RWPE2 (cell line): ENCODE measurements at regions not wholly inside any gene's neighbourhood (a gene's known extent, or its start where the extent isn't known, plus 50 kb on each side); places are given as distances from the start of the nearest gene placed in this dataset.

Source experiments
- ATAC-seq: fragments of 200-7000 bp; cut with Tn5 transposase; 3 replicates; pipeline ENCODE4 v1.9.1; 2021; ENCODE audit warnings: low read depth
- DNase-seq: peaks from one replicate; pipeline ENCODE4 v3.0.0-alpha.2; 2020; ENCODE audit warnings: low spot score
- H3K27ac ChIP-seq: fragments of 450-650 bp; 2 replicates; pipeline ENCODE4 v1.5.1; 2017; ENCODE audit warnings: mild to moderate bottlenecking; ENCODE audit not compliant: poor library complexity, severe bottlenecking
- H3K27me3 ChIP-seq: fragments of 250-450 bp; sonication (Bioruptor Pico); 2 replicates; pipeline ENCODE4 v1.5.1; 2021; ENCODE audit warnings: mild to moderate bottlenecking, moderate library complexity; ENCODE audit not compliant: insufficient read depth, poor library complexity, severe bottlenecking
- H3K36me3 ChIP-seq: fragments of 250-450 bp; sonication (Bioruptor Pico); 2 replicates; pipeline ENCODE4 v1.5.1; 2020; ENCODE audit warnings: low read depth, mild to moderate bottlenecking, moderate library complexity
- H3K4me1 ChIP-seq: fragments of 250-450 bp; sonication (Bioruptor Pico); 2 replicates; pipeline ENCODE4 v1.5.1; 2021; ENCODE audit warnings: mild to moderate bottlenecking, moderate library complexity; ENCODE audit not compliant: insufficient read depth, poor library complexity, severe bottlenecking
- H3K4me3 ChIP-seq: fragments of 250-450 bp; sonication (Bioruptor Pico); 2 replicates; pipeline ENCODE4 v1.5.1; 2021; ENCODE audit warnings: mild to moderate bottlenecking, moderate library complexity; ENCODE audit not compliant: severe bottlenecking
- H3K9me3 ChIP-seq: fragments of 250-450 bp; sonication (Bioruptor Pico); 2 replicates; pipeline ENCODE4 v1.5.1; 2021; ENCODE audit warnings: mild to moderate bottlenecking, moderate library complexity; ENCODE audit not compliant: severe bottlenecking
- CTCF ChIP-seq: fragments of 450-650 bp; IDR thresholded peaks from one replicate; pipeline ENCODE4 v1.5.1; 2017; ENCODE audit warnings: mild to moderate bottlenecking, moderate library complexity; ENCODE audit not compliant: poor library complexity, severe bottlenecking

DNA sequence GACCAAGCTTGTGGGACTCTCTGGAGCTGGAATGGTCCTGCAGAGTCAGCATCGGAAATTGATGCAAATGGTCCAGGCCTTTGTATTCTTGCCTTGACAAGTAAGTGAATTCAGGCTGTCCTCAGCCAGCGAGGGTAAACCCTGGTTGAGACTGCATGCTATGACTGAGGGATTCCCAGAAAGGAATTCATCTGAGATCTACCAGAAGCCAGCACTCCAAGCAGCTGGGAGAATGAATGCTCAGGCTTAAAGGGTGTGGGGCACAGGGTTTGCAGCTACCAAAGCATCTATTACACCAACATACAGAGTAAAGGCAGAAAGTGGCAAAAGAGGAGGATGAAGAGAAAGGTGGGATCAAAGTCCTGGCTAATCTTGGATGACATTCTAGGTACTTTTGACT lies 257.0 kb upstream of the LYPLAL1 start:
- H3K4me3 ChIP-seq: no peak overlapping the region
- no peak for DNase-seq
- no peaks in the 10 kb centered on the region for H3K27me3 ChIP-seq
- ATAC-seq: no peak
- no peaks in the 10 kb centered on the region for H3K36me3 ChIP-seq
- no peaks in the 10 kb centered on the region for H3K4me1 ChIP-seq
- no peak for TF ChIP-seq CTCF
- H3K27ac ChIP-seq: no peak overlapping the region
- no peaks in the 10 kb centered on the region for H3K9me3 ChIP-seq

GRCh38 chr1:218917656-218918055 lies 256.0 kb upstream of the LYPLAL1 start:
- Histone ChIP-seq H3K27me3 (no peaks in the 10 kb centered on the region), H3K27ac (no peak overlapping the region), H3K4me1 (no peaks in the 10 kb centered on the region), H3K4me3 (no peak overlapping the region), H3K9me3 (no peaks in the 10 kb centered on the region), H3K36me3 (no peaks in the 10 kb centered on the region)
- DNase-seq: no peak
- no peak for TF ChIP-seq CTCF
- ATAC-seq: no peak

DNA sequence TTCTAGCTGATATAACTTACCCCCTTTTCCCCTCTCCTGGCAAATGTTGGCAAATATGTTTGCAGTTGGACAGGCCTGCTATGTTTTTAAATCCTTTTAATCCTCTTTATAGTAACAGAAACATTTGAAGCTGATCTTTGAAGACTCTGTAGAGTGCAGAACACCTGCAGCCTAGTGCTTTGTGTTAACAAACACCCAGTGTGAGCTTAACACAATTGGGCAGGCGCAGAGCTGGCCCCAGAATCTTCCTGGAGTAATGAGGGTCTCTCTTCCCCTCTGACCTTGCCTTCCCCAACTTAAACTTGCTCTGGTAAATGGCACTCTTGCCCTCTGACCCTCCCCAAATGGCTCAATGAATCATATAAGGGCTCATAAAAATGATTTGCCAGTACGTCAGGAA lies 247.9 kb upstream of the LYPLAL1 start:
- Histone ChIP-seq H3K36me3 (no peaks in the 10 kb centered on the region), H3K4me3 (no peak overlapping the region), H3K4me1 (no peaks in the 10 kb centered on the region), H3K9me3 (no peaks in the 10 kb centered on the region), H3K27ac (no peak overlapping the region), H3K27me3 (no peaks in the 10 kb centered on the region)
- TF ChIP-seq CTCF: no peak
- ATAC-seq: no peak
- no peak for DNase-seq

- Histone ChIP-seq H3K27ac (no peak overlapping the region), H3K27me3 (no peaks in the 10 kb centered on the region), H3K36me3 (no peaks in the 10 kb centered on the region), H3K4me1 (no peaks in the 10 kb centered on the region), H3K9me3 (no peaks in the 10 kb centered on the region), H3K4me3 (no peak overlapping the region)
- TF ChIP-seq CTCF: no peak
- DNase-seq (no peak), ATAC-seq (no peak)
These were observed 247.0 kb upstream of the LYPLAL1 start for GRCh38 chr1:218926631-218927030.

DNA sequence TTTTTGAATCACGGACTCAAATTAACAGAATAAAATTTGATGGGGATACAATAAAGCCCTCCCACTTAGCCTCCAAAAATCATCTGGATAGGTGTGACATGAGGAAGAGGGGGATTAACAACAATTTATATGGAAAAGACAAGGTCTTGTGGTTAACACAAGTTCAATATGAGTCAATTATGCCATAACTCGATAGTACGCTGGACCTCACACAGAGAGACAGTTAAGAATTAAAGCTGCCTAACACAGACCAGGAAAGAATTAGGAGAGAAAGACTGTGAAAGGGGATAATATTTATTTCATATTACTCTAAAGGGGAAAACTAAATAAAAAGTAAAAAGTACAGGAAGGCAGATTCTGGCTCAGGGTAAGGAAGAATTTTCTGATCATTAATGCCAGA lies 243.7 kb upstream of the LYPLAL1 start:
- no peak for TF ChIP-seq CTCF
- ATAC-seq: no peak

More for the DNA sequence above, 243.7 kb upstream of the LYPLAL1 start:
- H3K9me3 ChIP-seq: no peaks in the 10 kb centered on the region
- no peak overlapping the region for H3K27ac ChIP-seq
- H3K36me3 ChIP-seq: no peaks in the 10 kb centered on the region
- H3K4me3 ChIP-seq: no peak overlapping the region
- no peak for DNase-seq
- no peaks in the 10 kb centered on the region for H3K4me1 ChIP-seq
- no peaks in the 10 kb centered on the region for H3K27me3 ChIP-seq
